NCI-H82 treated with DMSO at 0.1 percent for 48 hours (cell line): ENCODE measurements at regions not wholly inside any gene's neighbourhood (a gene's known extent, or its start where the extent isn't known, plus 50 kb on each side); places are given as distances from the start of the nearest gene placed in this dataset.

Experiments used
- DNase-seq: peaks from one replicate; lab custom pipeline; 2025; ENCODE audit not compliant: unreplicated experiment; lab: John Stamatoyannopoulos, UW

GRCh38 chr11:70696564-70696963 is 298.2 kb downstream of the CTTN start:
- no peak for DNase-seq

DNA sequence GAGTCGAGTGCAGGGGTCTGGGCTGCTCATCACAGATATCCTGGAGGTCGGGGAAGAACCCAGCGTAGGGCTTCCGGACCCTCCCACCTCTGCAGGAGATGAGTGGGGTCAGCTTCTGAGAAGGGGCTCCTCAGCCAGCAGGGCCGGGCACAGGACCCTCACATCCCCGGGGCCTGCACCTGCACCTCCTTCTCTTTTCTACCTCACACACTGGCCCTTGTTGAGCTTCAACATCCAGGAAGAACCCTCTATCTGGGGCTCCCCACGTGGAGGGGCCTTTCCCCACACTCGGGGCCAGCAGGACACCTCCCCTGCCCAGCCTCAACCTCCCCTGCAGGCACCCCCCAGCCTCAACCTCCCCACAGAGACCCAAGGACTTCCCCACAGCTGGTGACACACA is 299.4 kb downstream of the CTTN start:
- no peak for DNase-seq

DNA sequence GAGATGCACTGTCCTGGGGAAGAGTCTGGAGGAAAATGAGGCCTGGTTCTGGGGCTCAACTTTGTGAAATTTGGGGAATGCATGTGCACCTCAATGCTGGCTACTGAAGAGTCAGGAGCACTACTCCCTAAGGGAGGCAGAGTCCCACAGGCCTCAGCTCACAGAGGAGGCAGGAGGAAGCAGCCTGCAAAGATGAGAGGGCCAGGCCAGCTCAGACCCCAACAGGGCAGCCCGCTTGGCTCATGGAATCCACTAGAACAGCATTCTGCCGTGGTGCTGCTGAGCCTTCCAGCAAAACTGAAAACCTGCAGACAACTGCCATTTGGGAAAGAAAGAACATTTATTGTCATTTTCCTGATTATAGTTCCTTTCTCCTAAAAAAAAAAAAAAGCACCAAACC is 300.5 kb downstream of the CTTN start:
- no peak for DNase-seq

- DNase-seq, result no peak
These were observed 301.2 kb downstream of the CTTN start for GRCh38 chr11:70699294-70700221.

- DNase-seq, result no peak
These were observed 302.1 kb downstream of the CTTN start for GRCh38 chr11:70700453-70700852.

GRCh38 chr11:70700871-70701270 is 302.5 kb downstream of the CTTN start:
- no peak for DNase-seq

DNA sequence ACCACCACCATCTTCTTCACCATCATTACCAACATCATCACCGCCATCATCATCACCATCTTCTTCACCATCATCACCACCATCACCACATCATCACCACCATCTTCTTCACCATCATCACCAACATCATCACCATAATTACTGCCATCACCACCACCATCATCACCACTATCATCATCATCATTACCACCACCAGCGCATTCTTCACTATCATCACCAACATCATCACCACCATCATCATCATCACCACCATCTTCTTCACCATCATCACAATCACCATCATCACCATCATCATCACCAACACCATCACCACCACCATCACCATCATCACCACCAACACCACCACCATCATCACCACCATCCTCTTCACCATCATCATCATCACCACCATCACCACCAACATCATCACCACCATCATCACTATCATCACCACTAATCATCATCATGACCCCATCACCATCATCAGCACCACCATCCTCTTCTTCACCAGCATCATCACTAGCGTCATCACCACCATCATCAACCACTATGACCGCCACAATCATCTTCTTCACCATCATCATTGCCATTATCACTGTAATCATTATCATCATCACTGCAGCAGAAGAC is 303.8 kb downstream of the CTTN start:
- no peak for DNase-seq

GRCh38 chr11:70703141-70704064 is 305.1 kb downstream of the CTTN start:
- no peak for DNase-seq

GRCh38 chr11:70705097-70705496 is 306.8 kb downstream of the CTTN start:
- DNase-seq, result no peak

DNA sequence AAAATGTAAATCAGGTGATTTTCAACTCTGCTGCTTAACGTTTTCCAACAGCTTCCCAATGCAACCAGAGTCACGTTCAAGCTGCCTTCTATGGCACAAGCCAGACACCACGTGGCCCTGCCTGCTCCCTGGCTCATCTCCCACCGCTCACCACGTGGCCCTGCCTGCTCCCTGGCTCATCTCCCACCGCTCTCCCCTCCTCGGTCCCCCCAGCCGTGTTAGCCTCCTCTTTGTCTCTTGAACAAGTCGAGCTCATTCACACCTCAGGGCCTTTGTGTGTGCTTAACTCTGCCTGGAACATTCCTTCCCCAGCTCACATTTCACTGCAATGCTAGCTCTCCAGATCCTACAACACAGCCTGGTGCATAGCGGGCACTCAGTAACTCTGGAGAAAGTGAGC is 307.6 kb downstream of the CTTN start:
- DNase-seq, result no peak

DNA sequence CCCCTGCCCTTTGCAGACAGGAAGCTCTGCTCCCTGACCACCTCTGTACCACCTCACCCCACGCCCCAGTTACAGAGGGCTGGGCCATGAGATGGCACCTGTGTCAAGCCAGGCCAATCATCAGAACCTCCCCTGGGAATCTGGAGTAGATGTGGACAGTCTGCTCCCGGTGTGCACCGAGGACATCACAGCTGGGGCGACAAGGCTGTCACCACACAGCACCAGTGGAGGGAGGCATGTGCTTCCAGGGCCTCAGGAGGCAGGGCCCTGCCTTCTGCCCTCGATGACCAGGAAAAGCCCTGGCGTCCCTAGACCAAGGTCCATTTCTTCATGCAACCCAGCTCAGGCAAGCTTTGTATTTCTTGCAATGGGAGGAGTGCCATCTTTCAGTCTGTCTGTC is 309.5 kb downstream of the CTTN start:
- DNase-seq, result no peak

DNA sequence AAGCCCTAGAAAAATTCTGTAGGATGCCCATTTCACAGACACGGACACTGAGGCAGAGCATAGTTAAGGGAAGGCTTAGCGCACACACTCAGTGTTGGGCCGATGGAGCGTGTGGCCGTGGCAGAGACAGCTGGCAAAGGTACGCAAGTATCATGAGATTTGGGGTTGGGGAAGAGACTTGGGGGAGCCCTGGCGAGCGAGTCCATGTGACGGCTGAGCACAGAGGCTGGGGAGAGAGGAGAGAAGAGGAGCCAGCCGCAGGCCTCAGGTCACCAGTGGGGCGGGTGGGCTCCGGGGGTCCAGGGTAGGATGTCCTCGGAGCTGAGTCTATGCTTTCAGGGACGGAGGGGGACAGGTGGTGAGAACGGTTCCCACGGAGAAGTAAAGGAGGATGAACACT is 311.3 kb downstream of the CTTN start:
- no peak for DNase-seq

- DNase-seq, result peak; percentile 1
These were observed 311.9 kb downstream of the CTTN start for GRCh38 chr11:70710192-70710591.

- no peak for DNase-seq
These were observed 312.3 kb downstream of the CTTN start for GRCh38 chr11:70710601-70711000.

DNA sequence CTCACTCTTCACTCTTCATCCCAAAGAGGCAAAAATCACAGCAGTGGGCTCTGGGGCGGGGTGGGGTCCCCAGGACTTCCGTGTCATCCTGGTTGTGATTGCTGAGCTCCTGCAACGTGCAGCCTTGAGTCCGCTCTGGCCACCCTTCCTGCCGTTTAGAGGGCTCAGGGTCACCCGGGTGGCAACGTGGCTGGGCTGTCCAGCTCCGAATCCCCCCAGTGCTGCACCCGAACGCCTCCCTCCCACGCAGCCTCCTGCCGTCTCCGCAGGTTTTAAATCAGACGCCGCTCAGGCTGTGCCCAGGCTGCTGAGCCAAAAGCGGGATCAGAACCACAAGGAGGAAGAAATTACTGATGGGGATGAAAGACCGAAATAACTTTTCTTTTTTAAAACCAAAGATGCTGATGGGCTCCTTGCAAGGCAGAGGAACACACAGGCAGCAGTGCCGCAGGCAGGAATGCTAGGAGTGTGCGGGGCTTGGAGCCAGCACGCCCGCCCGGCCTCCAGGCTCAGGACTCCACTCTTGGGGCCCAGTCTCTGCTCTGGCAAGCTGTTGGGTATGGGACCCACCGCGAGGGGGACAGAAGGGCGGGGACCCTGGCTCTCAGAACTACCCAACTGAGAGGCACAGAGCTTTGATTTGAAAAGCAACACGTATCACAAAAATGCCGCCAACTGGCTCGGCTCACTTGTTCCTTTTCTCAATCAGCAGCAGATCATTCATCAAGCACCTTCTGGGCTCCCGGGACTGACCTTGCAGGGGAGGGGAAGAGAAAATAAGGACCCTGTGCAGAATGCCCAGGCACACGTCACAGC is 313.0 kb downstream of the CTTN start:
- DNase-seq, result no peak

GRCh38 chr11:70711911-70712185 is 313.5 kb downstream of the CTTN start:
- no peak for DNase-seq

GRCh38 chr11:70712471-70712870 is 314.1 kb downstream of the CTTN start:
- DNase-seq, result no peak

- no peak for DNase-seq
These were observed 314.9 kb downstream of the CTTN start for GRCh38 chr11:70713086-70713835.

GRCh38 chr11:70713988-70714665 is 315.8 kb downstream of the CTTN start:
- DNase-seq, result no peak
